Parathyroid adenoma (tissue), 2 donors: ENCODE measurements at regions not wholly inside any gene's neighbourhood (a gene's known extent, or its start where the extent isn't known, plus 50 kb on each side); places are given as distances from the start of the nearest gene placed in this dataset.
A peak's percentile ranks its signal among the peaks of the same experiment; 100 is the strongest.

ENCODE experiments used
- H2AFZ ChIP-seq: fragments of 300-600 bp; sonication (generic); one replicate; pipeline ENCODE4 v1.7.0; 2017; ENCODE audit warnings: antibody characterized with exemption, mild to moderate bottlenecking
- H3K27ac ChIP-seq: fragments of 300-600 bp; sonication (generic); one replicate; pipeline ENCODE4 v1.7.0; 2017
- H3K27me3 ChIP-seq: fragments of 300-600 bp; sonication (generic); one replicate; pipeline ENCODE4 v1.7.0; 2017; ENCODE audit warnings: low read length; ENCODE audit not compliant: control insufficient read depth, insufficient read depth
- H3K36me3 ChIP-seq: fragments of 300-600 bp; sonication (generic); one replicate; pipeline ENCODE4 v1.7.0; 2017; ENCODE audit warnings: low read length; ENCODE audit not compliant: control insufficient read depth, insufficient read depth
- H3K4me1 ChIP-seq: fragments of 300-600 bp; sonication (generic); one replicate; pipeline ENCODE4 v1.7.0; 2017; ENCODE audit warnings: control low read depth
- H3K4me2 ChIP-seq: fragments of 300-600 bp; sonication (generic); one replicate; pipeline ENCODE4 v1.7.0; 2017; ENCODE audit warnings: low read length
- H3K4me3 ChIP-seq: fragments of 300-600 bp; sonication (generic); one replicate; pipeline ENCODE4 v1.7.0; 2017; ENCODE audit warnings: low read depth, low read length
- H3K79me2 ChIP-seq: fragments of 300-600 bp; sonication (generic); one replicate; pipeline ENCODE4 v1.7.0; 2017; ENCODE audit warnings: control low read depth
- H3K9ac ChIP-seq: fragments of 300-600 bp; sonication (generic); one replicate; pipeline ENCODE4 v1.7.0; 2017; ENCODE audit warnings: mild to moderate bottlenecking
- H3K9me3 ChIP-seq: fragments of 300-600 bp; sonication (generic); one replicate; pipeline ENCODE4 v1.7.0; 2017; ENCODE audit warnings: low read length; ENCODE audit not compliant: control insufficient read depth
- CTCF ChIP-seq: fragments of 300-600 bp; sonication (generic); IDR thresholded peaks from one replicate; pipeline ENCODE4 v1.7.0; 2017; ENCODE audit warnings: antibody characterized with exemption, mild to moderate bottlenecking
- donor health status: primary hyperparathyroidism.

GRCh38 chr2:9102861-9103662 is 99.6 kb upstream of the MBOAT2 start:
- no peaks in the 10 kb centered on the region for H3K79me2 ChIP-seq
- peak; percentile 36 for TF ChIP-seq CTCF
- peaks cover 41% of the 10 kb centered on the region for H3K4me1 ChIP-seq
- H3K4me2 ChIP-seq = peak overlapping the region; percentile 55
- H3K27ac ChIP-seq = peak overlapping the region; percentile 97
- H3K9me3 ChIP-seq = no peaks in the 10 kb centered on the region
- no peaks in the 10 kb centered on the region for H3K27me3 ChIP-seq
- H3K9ac ChIP-seq = peak overlapping the region; percentile 31
- H3K36me3 ChIP-seq = no peaks in the 10 kb centered on the region
- peak overlapping the region; percentile 11 for H3K4me3 ChIP-seq
- H2AFZ ChIP-seq = peak overlapping the region; percentile 85

GRCh38 chr2:9101763-9102425 is 98.4 kb upstream of the MBOAT2 start:
- Histone ChIP-seq H3K9ac (no peak overlapping the region), H3K4me1 (peaks cover 41% of the 10 kb centered on the region), H3K27me3 (no peaks in the 10 kb centered on the region), H3K79me2 (no peaks in the 10 kb centered on the region), H3K36me3 (no peaks in the 10 kb centered on the region), H3K9me3 (no peaks in the 10 kb centered on the region), H3K4me2 (peak overlapping the region; percentile 55), H3K4me3 (no peak overlapping the region), H3K27ac (peak overlapping the region; percentile 97), H2AFZ (peak overlapping the region; percentile 85)
- no peak for TF ChIP-seq CTCF

- Histone ChIP-seq H3K4me1 (peaks cover 46% of the 10 kb centered on the region), H3K36me3 (no peaks in the 10 kb centered on the region), H3K79me2 (no peaks in the 10 kb centered on the region), H3K4me2 (no peak overlapping the region), H3K9ac (no peak overlapping the region), H3K4me3 (no peak overlapping the region), H3K9me3 (no peaks in the 10 kb centered on the region), H3K27me3 (no peaks in the 10 kb centered on the region), H2AFZ (no peak overlapping the region), H3K27ac (no peak overlapping the region)
- TF ChIP-seq CTCF = no peak
Measured at GRCh38 chr2:9100080-9100876, 96.8 kb upstream of the MBOAT2 start.

DNA sequence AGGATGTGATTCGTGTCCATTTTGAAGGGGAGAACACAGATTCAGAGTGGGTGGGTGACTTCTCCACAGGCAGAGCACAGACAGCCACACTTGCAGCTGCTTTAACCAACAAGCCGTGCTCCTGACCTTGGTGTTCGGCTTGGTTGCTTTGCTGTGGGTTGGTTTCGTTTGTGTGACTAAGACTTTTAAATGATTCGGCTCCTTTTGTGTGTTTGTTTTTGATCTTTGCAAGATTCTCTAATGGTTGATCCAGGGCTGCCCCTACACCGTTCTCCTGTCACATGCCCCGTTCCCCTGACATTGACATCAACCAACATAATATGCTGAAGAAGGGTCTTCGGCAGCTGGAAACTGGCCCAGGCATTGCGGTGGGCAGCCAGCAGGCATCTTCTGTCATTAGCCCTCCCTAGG is 95.9 kb upstream of the MBOAT2 start:
- no peak for TF ChIP-seq CTCF
- H3K9me3 ChIP-seq = no peaks in the 10 kb centered on the region
- no peak overlapping the region for H3K4me3 ChIP-seq
- no peaks in the 10 kb centered on the region for H3K27me3 ChIP-seq
- H3K27ac ChIP-seq = no peak overlapping the region
- H3K4me2 ChIP-seq = no peak overlapping the region
- no peaks in the 10 kb centered on the region for H3K36me3 ChIP-seq
- H3K4me1 ChIP-seq = peaks cover 49% of the 10 kb centered on the region
- H3K79me2 ChIP-seq = no peaks in the 10 kb centered on the region
- peak overlapping the region; percentile 77 for H2AFZ ChIP-seq
- no peak overlapping the region for H3K9ac ChIP-seq
